HG03342 (cell line): ENCODE measurements at regions not wholly inside any gene's neighbourhood (a gene's known extent, or its start where the extent isn't known, plus 50 kb on each side); places are given as distances from the start of the nearest gene placed in this dataset.
A peak's percentile ranks its signal among the peaks of the same experiment; 100 is the strongest.

Source experiments
- ATAC-seq: cut with Tn5 transposase; IDR thresholded peaks from one replicate; pipeline ENCODE4 v1.9.1; 2021; ENCODE audit warnings: mild to moderate bottlenecking, moderate library complexity; ENCODE audit not compliant: unreplicated experiment

DNA sequence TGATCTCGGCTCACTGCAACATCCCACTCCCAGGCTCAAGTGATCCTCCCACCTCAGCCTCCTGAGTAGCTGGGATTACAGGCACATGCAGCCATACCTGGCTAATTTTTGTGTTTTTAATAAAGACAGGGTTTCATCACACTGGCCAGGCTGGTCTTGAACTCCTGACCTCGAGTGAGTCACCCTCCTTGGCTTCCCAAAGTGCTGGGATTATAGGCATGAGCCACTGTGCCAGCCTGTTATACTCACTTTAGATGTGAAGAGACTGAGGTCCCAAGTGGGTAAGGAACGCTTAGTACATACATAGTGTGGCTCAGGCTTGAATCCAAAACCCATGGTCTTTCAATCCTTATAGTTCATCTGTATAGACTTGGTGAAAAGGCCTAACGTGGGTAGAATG is 63.7 kb upstream of the EPS8L3 start:
- no peak for ATAC-seq

DNA sequence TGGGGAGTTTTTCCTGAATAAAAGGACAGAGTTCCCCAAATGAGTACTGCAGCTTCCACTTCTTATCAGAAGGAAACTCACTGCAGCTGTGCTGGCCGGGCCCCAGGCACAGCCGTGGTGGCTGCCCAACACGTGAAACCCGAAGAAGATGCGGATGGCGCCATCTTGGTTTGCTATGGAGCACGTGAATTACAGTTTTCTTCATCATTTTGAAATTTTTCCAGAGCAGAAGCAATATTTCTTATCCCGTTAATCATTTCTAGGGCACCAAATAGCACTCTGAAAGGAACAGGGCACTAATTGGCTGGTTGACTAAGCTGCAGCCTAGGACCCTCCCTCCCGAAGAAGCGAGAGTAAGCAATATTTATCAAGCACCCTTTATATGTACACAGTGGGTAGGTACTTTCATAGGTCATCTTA is 63.2 kb upstream of the EPS8L3 start:
- ATAC-seq: no peak

DNA sequence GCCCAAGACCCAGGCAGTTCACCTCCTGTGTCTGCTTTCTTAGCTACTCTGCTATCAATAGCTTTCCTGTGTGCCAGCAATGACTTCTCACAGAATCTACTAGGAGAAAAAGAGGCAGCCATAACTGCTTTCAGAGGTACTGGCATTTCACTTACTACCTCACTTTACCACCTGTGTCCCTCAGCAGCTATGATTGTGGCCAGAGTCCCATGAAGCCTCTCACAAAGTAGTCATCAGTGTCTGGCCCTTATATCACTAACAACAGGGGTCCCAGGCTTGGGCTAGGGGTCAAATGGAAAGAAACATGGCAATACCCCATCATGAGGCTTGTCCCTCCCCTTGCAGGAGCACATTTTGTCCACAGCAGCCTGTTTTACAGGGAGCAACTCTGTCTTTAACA is 62.7 kb upstream of the EPS8L3 start:
- no peak for ATAC-seq

DNA sequence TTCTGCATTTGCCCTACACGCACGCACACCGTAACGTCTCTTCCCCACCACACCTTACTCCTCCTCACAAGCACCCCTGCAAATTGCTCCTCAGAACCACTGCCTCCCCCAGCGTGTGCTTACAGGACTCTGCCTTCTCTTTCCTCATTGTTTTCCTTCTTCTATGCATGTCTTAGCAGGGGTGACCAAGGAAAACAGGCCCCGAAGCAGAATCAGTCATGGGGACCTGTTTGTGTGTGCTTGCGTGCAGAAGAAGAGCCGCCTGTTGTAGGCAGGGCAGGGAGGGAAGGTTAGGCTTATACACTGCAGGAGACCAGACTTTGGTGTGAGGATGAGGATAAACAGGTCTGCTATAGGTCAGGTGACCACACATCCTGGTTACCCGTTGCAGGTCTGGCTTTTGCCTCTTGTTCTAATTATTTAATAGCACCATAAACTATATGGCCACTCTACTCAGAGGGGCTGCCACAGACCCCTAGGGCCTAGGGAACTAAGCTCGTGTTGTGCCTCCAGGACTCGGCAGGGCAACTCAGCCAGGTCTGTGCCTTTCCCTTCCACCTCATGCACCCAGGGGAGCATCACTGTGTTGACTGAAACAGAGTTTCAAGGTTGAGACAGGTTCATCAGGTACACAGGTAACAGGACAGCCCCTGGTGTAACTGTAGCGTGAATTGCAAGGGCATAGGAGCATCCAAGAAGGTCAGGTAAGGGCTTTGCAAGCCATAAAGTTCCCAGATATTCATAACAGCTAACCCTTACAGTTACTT is 60.8 kb upstream of the EPS8L3 start:
- no peak for ATAC-seq

DNA sequence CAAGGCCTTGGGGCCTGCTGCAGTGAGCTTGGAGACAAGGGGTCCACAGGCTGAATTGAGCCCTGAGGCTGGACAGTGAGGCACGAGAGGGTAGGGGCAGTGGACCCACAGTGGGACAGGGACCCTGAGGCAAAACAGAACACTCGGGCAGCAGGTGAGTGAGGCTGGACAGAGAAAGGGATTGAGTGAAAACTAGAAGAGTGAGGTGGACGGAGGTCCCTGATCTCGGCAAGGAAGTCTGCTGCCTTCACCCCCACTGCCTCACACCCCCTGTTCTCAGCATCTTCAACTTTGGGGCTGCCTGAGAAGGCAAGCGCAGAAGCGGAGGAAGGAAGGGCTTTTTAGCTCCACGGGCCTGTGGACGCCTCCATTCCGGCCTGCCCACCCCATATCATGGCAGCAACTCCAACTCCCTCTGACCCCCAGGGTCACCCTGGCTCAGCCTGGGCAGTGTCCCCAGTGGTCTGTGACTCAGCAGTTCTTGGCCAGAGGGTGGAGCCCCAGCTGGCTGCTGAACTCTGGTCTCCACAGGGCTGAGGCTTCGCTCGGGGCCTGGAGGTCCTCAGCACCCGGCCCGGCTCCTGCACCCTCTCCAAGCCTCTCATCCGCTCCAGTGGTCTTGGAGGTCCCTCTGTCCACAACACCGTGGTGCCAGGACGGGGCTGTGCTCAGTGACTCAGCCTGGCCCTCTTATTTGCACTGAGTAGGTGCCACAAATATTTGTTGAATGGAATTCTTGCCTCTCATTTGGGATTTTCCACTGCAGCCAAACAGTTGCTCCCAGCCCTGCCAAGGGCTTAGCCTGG is 60.0 kb upstream of the EPS8L3 start:
- no peak for ATAC-seq

DNA sequence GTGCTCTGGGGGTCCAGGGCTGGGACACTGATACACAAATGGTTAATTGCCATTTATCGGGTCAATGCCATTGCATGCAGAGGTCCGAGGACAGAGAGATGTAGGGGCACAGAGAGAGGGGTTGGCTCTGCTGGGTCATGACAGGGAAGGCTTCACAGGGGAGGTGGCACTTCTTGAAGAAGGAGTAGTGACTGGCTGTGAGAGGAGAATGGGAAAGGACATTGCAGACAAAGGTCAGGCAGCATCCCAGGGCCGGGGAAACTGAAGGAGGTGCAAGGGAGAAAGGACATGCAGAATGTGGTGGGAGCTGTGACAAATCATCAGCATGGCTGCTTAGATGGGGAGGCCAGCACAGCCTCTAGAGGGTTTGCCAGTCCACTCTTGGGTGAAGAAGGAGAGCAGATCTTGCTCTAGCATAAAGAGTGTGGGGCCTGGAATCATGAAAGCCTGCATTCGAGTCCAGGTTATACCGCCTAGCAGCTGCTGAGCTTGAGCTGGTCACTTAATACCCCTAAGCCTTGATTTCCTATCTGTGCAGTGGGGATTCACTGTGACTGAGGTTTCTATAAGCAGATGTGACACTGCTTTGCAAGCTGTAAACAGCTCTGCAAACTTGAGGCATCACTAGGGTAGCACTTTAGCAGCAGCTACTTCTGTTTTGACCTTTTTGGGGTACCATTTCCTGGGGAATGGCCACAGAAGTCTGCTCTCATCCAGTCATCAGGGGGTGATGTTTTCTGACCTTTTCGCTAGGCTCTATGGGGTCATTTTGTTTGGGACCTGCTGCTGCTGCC is 59.2 kb upstream of the EPS8L3 start:
- ATAC-seq: no peak

DNA sequence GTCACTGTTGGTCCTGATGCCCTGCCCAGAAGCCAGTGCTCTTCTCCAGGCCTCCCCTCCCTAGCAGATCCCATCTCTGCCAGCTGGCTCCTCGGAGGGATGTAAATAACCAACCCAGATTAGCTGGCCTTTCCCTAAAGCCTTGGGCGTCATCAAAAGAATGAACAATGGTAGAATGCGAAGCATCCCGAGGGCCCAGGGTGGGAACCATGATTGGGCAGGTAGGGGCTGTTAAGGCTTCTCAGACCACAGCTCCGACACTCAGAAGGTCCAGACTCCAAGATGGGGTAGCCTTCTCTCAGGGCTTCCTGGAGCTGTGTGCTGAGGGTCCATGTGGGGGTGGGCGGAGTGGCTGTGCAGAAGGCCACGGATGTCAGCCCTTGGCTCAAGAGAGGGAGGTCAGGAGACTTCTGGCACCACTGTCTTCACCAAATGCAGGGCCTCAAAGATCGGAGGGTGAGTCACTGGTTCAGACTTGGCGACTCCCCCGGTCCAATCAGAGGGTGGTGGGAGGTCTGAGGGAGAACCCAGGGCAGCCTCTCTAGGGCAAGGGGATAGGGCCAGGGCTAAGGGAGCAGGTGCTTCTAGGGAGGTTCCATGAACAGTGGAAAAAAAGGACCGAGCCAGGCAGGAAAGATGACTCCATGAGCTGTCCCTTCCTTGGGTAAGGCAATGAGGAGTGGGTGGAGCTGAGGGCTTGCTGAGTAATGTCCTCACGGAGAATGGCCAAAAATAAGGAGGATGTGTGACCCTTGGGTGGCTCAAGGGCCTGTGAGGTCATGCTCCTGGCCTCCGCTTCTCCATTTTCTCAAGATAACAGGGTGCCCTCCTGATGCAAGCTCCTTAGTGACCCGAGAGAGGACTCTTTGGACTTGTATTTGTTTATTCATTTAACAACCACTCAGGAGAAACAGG is 58.4 kb upstream of the EPS8L3 start:
- ATAC-seq: no peak

DNA sequence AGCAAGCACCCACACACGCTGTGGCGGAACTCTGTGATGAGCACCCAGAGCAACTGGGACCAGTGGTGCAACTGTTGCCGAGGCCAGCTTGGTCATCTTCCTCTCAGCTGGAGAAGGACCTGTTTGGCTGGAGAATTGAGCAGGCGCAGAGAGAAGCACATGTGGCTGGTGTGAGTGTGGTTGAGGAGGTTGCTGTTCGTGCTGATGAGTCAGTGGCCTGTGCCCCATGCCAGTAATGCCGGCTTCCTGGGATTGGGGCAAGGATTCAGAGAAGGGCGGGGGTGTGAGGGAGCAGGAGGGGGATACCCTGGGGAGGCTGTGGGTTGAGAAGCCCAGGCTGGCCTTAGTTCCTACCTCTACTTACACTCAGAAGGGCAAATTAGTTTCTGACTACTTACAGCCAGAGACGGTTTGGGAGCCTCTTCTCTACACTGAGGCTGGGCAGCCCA is 57.5 kb upstream of the EPS8L3 start:
- no peak for ATAC-seq

DNA sequence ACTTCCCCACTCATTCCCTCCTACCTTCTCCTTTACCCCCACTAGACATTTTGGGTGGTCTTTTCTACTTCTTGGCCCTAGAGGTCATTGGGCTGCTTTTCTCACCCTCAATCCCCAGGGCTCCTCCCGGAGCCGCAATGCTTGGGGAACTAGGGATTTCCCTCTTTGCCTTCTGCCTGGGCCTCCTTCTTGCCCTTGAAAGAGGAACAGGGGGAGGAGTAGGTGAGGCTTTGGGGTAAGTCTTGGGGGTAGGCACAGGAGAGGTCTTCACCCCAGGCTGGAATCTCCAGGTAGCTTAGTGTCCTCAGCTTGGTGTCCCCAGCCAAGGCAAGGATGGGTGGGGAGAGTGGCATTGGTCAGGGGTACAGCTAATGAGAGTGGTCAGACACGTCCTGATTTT is 56.2 kb upstream of the EPS8L3 start:
- ATAC-seq: no peak

DNA sequence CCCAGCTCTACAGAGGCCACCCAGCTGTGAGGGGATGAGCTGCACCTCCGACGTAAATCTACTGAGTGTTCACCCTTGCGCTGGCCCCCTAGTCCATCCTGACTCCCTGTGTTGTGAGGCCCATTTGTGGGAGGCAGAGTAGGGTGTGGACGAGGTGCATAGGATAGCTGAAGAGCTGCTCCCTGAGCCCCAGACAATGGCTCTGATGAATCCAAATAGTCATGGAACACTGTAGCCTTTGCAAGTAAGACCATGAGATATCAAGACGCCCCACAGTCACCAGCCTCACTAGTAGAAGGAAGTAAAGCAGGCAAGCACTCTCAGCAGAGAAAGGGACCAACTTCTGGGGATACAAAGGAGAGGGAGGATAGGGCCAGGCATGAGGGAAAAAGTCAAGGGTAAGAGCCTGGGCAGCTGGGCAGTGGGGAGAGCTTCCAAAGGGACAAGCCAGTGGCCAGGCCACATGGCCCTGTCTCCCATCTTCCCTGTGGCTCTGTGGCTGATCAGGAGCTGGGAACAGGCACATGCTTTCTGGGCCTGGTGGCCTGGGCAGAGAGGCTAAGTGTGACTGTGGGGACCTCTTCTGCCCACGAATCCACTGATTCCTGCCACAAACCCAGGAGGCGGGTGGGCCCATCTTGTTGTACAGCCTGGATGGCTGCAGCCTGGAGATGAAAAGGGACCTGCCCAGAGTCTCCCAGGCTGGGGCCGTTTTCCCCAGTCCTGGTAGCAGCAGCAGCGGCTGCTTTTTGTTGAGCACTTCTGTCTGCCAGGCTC is 55.5 kb upstream of the EPS8L3 start:
- ATAC-seq: no peak

DNA sequence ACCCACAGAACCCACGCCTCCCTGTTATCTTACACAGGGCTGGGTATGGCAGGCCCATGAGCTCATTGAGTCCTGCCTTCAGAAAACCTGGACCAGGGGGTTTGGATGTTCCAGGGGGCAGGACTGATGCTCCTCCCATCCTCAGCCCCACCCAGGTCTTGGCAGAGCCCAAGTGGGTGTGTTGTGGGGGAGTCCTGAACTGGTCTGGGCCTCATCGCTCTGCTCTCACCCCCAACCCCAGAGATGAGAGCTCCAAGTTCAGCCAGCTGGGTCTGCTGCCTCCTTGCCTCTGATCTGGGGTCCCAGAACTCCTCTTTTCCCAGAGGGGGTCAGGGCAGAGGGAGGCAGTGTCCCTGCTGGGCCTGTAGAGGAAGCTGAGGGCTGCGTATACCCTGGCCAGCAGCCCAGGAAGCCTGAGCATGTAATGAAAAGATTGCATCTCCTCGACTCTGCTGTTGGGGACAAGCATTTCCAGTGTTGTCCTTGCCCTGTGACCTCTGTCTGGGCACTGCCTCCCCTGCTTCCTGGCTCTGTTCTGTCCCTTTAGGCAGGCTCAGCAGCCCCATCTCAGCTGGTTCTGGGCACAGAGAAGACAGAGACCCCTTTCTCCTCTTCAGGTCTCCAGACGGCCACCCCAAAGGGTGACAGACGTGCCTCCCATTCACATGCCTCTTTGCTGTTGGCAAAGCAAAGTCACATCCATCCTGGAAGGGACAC is 54.7 kb upstream of the EPS8L3 start:
- no peak for ATAC-seq

DNA sequence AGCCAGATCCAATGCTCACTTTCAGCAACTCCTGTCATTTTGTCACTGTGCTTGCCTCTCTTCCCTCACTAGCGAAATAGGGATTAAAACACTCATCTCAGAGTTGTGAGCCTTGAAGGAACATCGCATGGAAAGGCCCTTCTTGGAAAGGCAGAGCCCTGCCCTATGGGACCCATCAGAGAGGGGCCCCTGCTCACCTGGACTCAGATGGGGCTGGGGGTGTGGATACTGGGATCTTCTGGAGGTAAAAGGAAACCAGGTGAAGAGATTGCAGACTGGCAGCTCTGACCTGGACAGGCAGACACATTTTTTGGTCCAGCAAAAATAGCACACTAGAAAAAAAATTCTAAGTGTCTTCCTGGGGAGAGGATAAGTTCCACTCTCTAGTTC is 54.2 kb upstream of the EPS8L3 start:
- ATAC-seq: no peak

DNA sequence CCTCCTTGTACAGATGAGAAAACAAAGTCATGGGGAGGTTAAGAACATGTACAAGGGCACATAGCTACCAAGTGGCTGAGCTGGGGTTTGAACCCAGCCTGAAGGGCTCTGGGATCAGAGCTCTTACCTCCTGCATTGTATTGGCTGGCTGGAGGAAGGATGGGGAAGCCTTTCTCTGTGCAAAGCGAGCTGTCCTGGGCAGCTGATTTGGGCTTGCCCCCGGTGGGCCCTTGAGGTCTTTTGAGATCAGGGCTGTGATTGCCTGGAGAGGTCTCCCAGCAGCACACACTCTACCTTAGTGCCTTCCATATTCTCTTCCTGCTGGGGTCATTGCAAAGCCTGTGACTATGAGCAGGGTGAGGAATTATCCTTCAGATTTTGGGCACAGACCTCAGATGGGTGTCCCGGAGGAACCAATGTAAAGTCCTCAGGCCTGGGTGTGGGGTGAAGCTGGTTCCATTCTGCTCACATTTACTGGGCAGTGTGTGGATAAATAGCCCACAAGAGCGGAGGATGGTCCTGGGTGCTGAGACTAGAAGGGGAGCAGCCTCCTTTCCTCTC is 53.3 kb upstream of the EPS8L3 start:
- no peak for ATAC-seq

DNA sequence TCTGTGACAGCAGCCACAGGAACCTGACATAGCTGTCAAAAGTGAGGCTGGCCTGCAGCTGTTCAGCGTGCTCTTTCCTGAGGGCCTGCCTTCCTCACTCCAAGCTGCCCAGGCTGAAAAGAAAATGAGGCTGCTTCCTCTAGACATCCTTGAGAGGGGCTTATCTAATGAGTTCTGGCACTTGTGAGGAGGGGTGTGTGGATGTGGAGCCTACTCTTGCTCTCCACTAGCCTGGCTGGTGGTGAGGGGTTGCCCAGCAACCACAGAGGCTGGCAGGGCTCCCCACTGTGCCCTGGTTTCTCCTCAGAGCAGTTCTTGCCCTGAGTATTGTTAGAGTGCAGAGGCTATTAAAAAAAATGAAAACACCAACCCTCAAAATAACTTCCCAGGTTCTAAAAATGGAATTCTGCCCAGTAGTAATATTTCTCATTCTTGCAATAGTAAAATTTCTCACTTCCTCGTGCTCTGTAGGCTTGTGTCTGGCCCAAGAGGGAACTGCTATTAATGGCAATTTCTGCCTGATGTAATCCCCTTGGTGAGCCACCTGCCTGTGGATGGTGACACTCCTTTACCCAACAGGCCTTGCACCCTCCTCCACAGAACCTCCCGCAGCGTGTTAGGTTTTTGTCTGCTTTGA is 52.6 kb upstream of the EPS8L3 start:
- peak; percentile 84 for ATAC-seq

DNA sequence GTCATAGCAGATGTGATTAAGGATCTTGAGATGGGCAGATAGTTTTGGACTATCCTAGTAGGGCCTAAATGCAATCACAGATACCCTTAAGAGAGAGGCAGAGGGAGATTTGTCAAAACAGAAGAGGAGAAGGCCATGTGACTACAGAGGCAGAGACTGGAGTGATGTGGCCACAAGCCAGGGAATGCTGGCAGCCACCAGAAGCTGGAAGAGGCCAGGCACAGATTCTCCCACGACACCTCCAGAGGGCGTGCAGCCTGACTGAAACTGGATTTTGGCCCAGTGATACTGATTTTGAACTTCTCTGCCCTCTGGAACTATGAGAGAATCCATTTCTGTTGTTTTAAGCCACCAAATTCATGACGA is 52.1 kb upstream of the EPS8L3 start:
- no peak for ATAC-seq

DNA sequence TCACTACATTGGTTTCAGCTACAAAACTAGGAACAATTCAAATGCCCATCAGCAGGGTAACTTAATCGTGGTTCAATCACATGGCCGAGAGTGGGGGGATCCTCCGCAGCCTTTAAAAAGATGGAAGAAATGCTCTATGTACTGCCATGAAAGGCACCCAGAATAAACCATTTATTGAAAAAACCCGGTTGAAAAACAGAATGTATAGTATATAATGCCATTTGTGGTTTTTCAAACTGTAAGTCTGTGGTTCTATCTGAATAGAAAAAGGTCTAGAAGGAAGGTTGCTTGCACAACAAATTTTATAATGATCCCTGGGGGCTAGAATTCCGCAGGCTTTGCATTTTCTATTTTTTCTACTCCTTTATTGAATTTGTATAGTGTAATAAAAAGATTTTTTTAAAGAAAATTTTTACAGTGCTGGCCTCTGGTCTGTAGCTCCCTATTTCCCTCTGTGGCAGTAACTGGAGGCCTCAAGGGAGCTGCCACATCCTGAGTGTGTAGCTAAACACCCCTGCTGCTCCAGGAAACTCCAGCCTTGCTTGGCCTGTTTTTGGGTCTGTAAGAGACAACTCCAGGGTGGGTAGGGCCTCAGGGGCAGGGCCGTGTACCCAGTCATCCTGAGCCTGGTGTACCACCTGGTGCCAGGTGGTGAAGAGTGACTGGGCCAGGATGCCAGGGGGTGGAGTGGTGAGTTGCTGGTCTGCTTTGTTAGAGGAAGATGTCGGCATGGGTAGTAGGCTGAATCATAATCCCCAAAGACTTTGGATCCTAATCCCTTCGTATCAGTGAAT is 51.5 kb upstream of the EPS8L3 start:
- no peak for ATAC-seq

DNA sequence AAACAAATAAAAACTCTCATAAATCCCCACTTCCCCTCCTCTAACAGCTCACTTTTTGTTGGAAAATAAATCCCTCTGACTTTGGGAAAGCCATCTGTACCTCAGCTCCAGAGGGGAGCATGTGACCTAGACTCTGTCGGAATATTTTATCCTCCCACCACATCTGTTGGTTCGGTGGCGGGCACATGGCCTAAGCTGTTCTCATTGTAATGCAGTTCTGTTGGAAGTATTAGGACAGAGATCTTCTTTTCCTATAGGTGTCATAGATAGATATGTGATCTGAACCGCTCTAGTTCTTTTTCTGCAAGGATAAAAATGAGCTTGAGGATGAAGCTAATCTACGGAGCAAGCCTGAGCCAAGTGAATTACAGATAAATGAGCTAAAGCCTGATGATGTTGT is 50.5 kb upstream of the EPS8L3 start:
- ATAC-seq: no peak
